HCT116 (cell line): ENCODE measurements at regions not wholly inside any gene's neighbourhood (a gene's known extent, or its start where the extent isn't known, plus 50 kb on each side); places are given as distances from the start of the nearest gene placed in this dataset.

Source experiments
- ATAC-seq: fragments of 200-7000 bp; cut with Tn5 transposase; 2 replicates; pipeline ENCODE4 v1.9.1; 2020; ENCODE audit warnings: mild to moderate bottlenecking, moderate library complexity
- BruUV-seq: library from RNA; stranded (reverse); fragments of 400-500 nt; replicated peaks from 2 replicates; lab custom pipeline; 2021; lab: Mats Ljungman, UMichigan
- CTCF ChIA-PET: fragments of 300-600 bp; sonication (Branson Sonifier 250); formaldehyde crosslinking; loops from one replicate; lab custom pipeline; 2021; ENCODE audit warnings: antibody characterized with exemption; lab: Charles Lee
- POLR2A ChIA-PET: fragments of 300-600, 350-600 bp; sonication (Branson Sonifier 250); formaldehyde crosslinking; loops from one replicate; lab custom pipeline; 2021; ENCODE audit warnings: antibody characterized with exemption; lab: Charles Lee
- RAD21 ChIA-PET, 2 experiments: fragments of 300-600 bp; sonication (Branson Sonifier 250); formaldehyde crosslinking; loops; one replicate each; lab custom pipeline; 2023; ENCODE audit warnings: low total read pairs in 2 of 2; ENCODE audit not compliant: uncharacterized antibody in 2 of 2, unreplicated experiment in 2 of 2, low non-redundant PET in 1 of 2; lab: Charles Lee
- DNase-seq: peaks from one replicate; pipeline ENCODE4 v3.0.0-alpha.2; 2010; ENCODE audit warnings: low read depth, low spot score
- H2AFZ ChIP-seq: fragments of 200-600 bp; shearing (Covaris generic), sonication (generic); 2 replicates; pipeline ENCODE4 v1.6.1; 2017; ENCODE audit warnings: low read depth, mixed run types, mixed read lengths, antibody characterized with exemption, low read length; ENCODE audit not compliant: poor library complexity, severe bottlenecking
- H3K27ac ChIP-seq: 2 replicates; pipeline ENCODE4 v1.5.1; 2012; ENCODE audit warnings: low read depth, low read length
- H3K27me3 ChIP-seq: fragments of 200-600 bp; sonication (generic); 2 replicates; pipeline ENCODE4 v1.6.1; 2016; ENCODE audit warnings: mixed run types, low read length, mixed read lengths; ENCODE audit not compliant: insufficient read depth
- H3K36me3 ChIP-seq, 2 experiments: fragments of 200-500 bp in 1 of 2; fragments of 200-600 bp in 1 of 2; sonication (Bioruptor generic) in 1 of 2; sonication (generic) in 1 of 2; 2 replicates each; pipeline versions ENCODE4 v1.5.1 to v1.6.1; 2014 to 2016; ENCODE audit warnings: low read length in 2 of 2, inconsistent platforms in 1 of 2, mixed read lengths in 1 of 2, mixed run types in 1 of 2; ENCODE audit not compliant: insufficient read depth in 2 of 2, control insufficient read depth in 1 of 2
- H3K4me1 ChIP-seq, 2 experiments: fragments of 200-600 bp in 1 of 2; sonication (generic) in 1 of 2; 2 replicates each; pipeline versions ENCODE4 v1.5.1 to v1.6.1; 2012 to 2017; ENCODE audit warnings: low read length in 2 of 2, inconsistent platforms in 1 of 2, mild to moderate bottlenecking in 1 of 2, mixed read lengths in 1 of 2, mixed run types in 1 of 2, moderate library complexity in 1 of 2; ENCODE audit not compliant: insufficient read depth in 2 of 2, control insufficient read depth in 1 of 2
- H3K4me2 ChIP-seq: fragments of 200-600 bp; sonication (generic); 2 replicates; pipeline ENCODE4 v1.6.1; 2017; ENCODE audit warnings: mixed run types, low read length, mixed read lengths
- H3K4me3 ChIP-seq, 2 experiments: fragments of 200-600 bp in 1 of 2; sonication (generic) in 1 of 2; replicated peaks in 1 of 2; 2 replicates each; pipeline ENCODE4 v1.5.1; 2011 to 2016; ENCODE audit warnings: low read length in 2 of 2, control low read depth in 1 of 2, low read depth in 1 of 2, mild to moderate bottlenecking in 1 of 2, mixed read lengths in 1 of 2, mixed run types in 1 of 2
- H3K79me2 ChIP-seq: fragments of 200-600 bp; sonication (generic); 2 replicates; pipeline ENCODE4 v1.6.1; 2017; ENCODE audit warnings: mild to moderate bottlenecking, mixed run types, low read length, moderate library complexity, mixed read lengths; ENCODE audit not compliant: insufficient read depth
- H3K9ac ChIP-seq: fragments of 200-600 bp; sonication (generic); 2 replicates; pipeline ENCODE4 v1.6.1; 2016; ENCODE audit warnings: low read length, mixed read lengths
- H3K9me2 ChIP-seq: fragments of 200-600 bp; sonication (generic), shearing (Covaris generic); 2 replicates; pipeline ENCODE4 v1.6.1; 2017; ENCODE audit warnings: mixed run types, mild to moderate bottlenecking, moderate library complexity; ENCODE audit not compliant: insufficient read depth
- H3K9me3 ChIP-seq, 2 experiments: fragments of 200-500 bp in 1 of 2; fragments of 200-600 bp in 1 of 2; sonication (Bioruptor generic) in 1 of 2; sonication (generic) in 1 of 2; 2 replicates each; pipeline ENCODE4 v1.6.1; 2014 to 2017; ENCODE audit warnings: low read length in 2 of 2, mixed read lengths in 2 of 2, inconsistent platforms in 1 of 2, low read depth in 1 of 2, mild to moderate bottlenecking in 1 of 2, mixed run types in 1 of 2, moderate library complexity in 1 of 2; ENCODE audit not compliant: control insufficient read depth in 1 of 2, insufficient read depth in 1 of 2
- H4K20me1 ChIP-seq: fragments of 200-600 bp; sonication (generic), shearing (Covaris generic); 2 replicates; pipeline ENCODE4 v1.6.1; 2017; ENCODE audit warnings: mixed run types, mild to moderate bottlenecking, moderate library complexity; ENCODE audit not compliant: insufficient read depth
- CBX3 ChIP-seq: IDR thresholded peaks from 2 replicates; pipeline ENCODE4 v1.6.1; 2012; ENCODE audit warnings: low read depth
- CEBPB ChIP-seq: IDR thresholded peaks from 2 replicates; pipeline ENCODE4 v1.6.1; 2012; ENCODE audit warnings: low read depth
- EGR1 ChIP-seq: IDR thresholded peaks from 2 replicates; pipeline ENCODE4 v1.6.1; 2012; ENCODE audit warnings: low read depth
- ELF1 ChIP-seq: IDR thresholded peaks from 2 replicates; pipeline ENCODE4 v1.6.1; 2012; ENCODE audit warnings: low read depth, borderline replicate concordance
- EZH2 ChIP-seq: fragments of 200-600 bp; sonication (generic); IDR thresholded peaks from 2 replicates; pipeline ENCODE4 v1.6.1; 2017; ENCODE audit warnings: antibody characterized with exemption, mixed run types
- EZH2phosphoT487 ChIP-seq: fragments of 200-600 bp; IDR thresholded peaks from 2 replicates; pipeline ENCODE4 v1.6.1; 2018; ENCODE audit warnings: antibody characterized with exemption, borderline replicate concordance
- FOSL1 ChIP-seq: IDR thresholded peaks from 2 replicates; pipeline ENCODE4 v1.6.1; 2012; ENCODE audit warnings: low read depth
- POLR2A ChIP-seq: IDR thresholded peaks from 2 replicates; pipeline ENCODE4 v1.7.0; 2011; ENCODE audit warnings: borderline replicate concordance; ENCODE audit not compliant: insufficient read depth, insufficient read length; ENCODE audit errors: extremely low read depth
- POLR2AphosphoS5 ChIP-seq: IDR thresholded peaks from 2 replicates; pipeline ENCODE4 v1.6.1; 2011; ENCODE audit warnings: mild to moderate bottlenecking, low read depth, low read length, moderate library complexity
- RAD21 ChIP-seq: IDR thresholded peaks from 2 replicates; pipeline ENCODE4 v1.6.1; 2012; ENCODE audit warnings: low read depth, mild to moderate bottlenecking
- SIN3A ChIP-seq: IDR thresholded peaks from 2 replicates; pipeline ENCODE4 v1.6.1; 2012; ENCODE audit warnings: low read depth
- SP1 ChIP-seq: IDR thresholded peaks from 2 replicates; pipeline ENCODE4 v1.6.1; 2012; ENCODE audit warnings: low read depth
- SRF ChIP-seq: IDR thresholded peaks from 2 replicates; pipeline ENCODE4 v1.6.1; 2012; ENCODE audit warnings: low read depth
- TCF7L2 ChIP-seq: IDR thresholded peaks from 2 replicates; pipeline ENCODE4 v1.7.0; 2011; ENCODE audit warnings: borderline replicate concordance, inconsistent platforms; ENCODE audit not compliant: insufficient read depth, insufficient read length; ENCODE audit errors: extremely low read depth
- YY1 ChIP-seq: IDR thresholded peaks from 2 replicates; pipeline ENCODE4 v1.6.1; 2011; ENCODE audit warnings: low read length, low read depth, moderate library complexity, mild to moderate bottlenecking; ENCODE audit not compliant: insufficient replicate concordance; ENCODE audit errors: extremely low read depth
- ZFX ChIP-seq: fragments of 450-650 bp; IDR thresholded peaks from 2 replicates; pipeline ENCODE4 v1.6.1; 2017
- intact Hi-C: fragments of 100-400 bp; cut with micrococcal nuclease; formaldehyde crosslinking; loops from 2 replicates; pipeline ENCODE4 v1.10.0; 2022
- TF ChIP-seq, protein P1 (sequence below): IDR thresholded peaks from 2 replicates; pipeline ENCODE4 v1.6.1; 2012
- TF ChIP-seq, protein P2 (sequence below): IDR thresholded peaks from 2 replicates; pipeline ENCODE4 v1.6.1; 2012
- TF ChIP-seq, protein P3 (sequence below): IDR thresholded peaks from 2 replicates; pipeline ENCODE4 v1.6.1; 2011; ENCODE audit warnings: mild to moderate bottlenecking, low read length, moderate library complexity; ENCODE audit not compliant: insufficient replicate concordance; ENCODE audit errors: extremely low read depth

DNA sequence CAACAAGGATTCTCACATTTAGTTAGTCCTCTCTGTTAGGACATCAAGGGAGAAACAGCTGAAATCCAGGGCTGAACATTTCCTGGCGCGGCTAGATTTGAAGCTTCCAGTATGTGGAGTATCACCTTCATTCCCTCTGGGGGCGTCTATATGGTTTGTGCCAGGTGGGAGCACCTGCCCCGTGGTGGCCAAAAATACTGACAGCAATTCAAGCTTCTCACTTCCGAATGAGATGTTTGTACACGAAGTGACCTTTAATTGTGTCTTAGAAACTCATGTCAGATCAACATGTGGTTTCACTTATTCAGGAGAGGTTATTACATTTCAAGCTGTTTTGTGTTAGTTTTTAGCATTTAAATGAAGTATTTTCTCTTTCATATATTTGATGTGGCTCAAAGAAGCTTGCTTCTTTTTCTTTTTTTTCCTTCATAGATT lies 67.3 kb upstream of the ZNF217 start:
- CTCF ChIA-PET, result no interaction called here
- ATAC-seq, result 0 out of 2 replicates have a peak, but pooled peaks have one; percentile 25
- H3K4me1 ChIP-seq, result peaks cover 3 to 24% of the 10 kb centered on the region in 2 experiments; a peak in 3 of 4 replicates

DNA sequence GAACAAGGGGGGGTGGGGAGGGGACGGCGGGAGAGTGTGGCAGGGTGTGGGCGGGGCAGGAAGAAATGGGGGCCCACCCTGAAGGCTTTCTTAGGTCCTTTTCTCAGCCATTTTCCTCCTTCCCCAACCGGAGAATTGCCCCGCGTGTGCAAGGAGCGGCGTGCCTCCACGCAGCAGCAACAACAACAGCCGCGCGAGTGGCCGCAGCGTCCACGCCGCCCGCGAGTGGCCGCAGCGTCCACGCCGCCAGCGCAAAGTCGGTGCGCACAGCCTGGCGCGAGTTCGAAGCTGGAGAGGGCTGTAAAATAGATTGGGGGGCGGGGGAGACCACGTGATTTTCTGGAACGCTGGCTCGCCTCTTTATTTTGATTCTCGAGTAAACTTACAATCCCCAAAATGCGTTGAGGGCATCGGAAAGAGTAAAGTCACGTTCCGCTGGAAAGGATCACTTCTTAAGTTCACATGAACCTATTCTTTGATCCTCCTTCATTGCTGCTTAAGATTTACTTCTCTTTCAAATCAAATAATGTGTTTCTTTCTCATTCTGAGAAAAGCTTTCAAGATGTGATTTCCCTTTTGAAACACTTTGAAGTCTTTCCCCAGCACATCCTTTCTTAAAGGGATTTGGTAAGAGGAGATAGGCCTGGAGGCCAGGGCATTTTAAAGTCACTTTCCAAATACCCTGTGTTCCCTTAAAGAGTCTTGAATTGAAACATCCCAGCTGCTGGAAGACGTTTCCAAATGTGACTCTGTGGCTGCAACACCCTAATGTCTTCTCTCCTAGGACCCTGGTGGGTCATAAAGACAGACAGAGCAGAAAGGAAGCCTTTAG lies 66.7 kb upstream of the ZNF217 start:
- RAD21 ChIA-PET, result no interaction called here
- Histone ChIP-seq H3K9ac (no peak overlapping the region), H3K27ac (no peak overlapping the region), H3K4me3 (no peak overlapping the region), H3K36me3 (no peaks in the 10 kb centered on the region), H4K20me1 (no peaks in the 10 kb centered on the region), H3K9me2 (no peaks in the 10 kb centered on the region), H3K4me1 (peaks cover 3 to 24% of the 10 kb centered on the region in 2 experiments; a peak in 3 of 4 replicates), H3K27me3 (no peaks in the 10 kb centered on the region), H3K4me2 (no peak overlapping the region), H3K9me3 (no peaks in the 10 kb centered on the region), H3K79me2 (no peaks in the 10 kb centered on the region), H2AFZ (peak overlapping the region; percentile 77)
- CTCF ChIA-PET, result no interaction called here
- intact Hi-C loops, result no loop called here
- POLR2A ChIA-PET, result no interaction called here
- BruUV-seq, result no TSS peak
- DNase-seq (no peak), ATAC-seq (no peak)
- TF ChIP-seq YY1 (no peak), FOSL1 (no peak), ZFX (no peak), TCF7L2 (no peak), RAD21 (no peak), EZH2phosphoT487 (no peak), CBX3 (no peak), POLR2AphosphoS5 (no peak), SP1 (no peak), EGR1 (no peak), SIN3A (no peak), POLR2A (no peak), ELF1 (no peak), SRF (no peak), CEBPB (no peak)
- TF ChIP-seq, protein P1, sequence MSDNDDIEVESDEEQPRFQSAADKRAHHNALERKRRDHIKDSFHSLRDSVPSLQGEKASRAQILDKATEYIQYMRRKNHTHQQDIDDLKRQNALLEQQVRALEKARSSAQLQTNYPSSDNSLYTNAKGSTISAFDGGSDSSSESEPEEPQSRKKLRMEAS, result no peak
- TF ChIP-seq, protein P2, sequence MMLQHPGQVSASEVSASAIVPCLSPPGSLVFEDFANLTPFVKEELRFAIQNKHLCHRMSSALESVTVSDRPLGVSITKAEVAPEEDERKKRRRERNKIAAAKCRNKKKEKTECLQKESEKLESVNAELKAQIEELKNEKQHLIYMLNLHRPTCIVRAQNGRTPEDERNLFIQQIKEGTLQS, result no peak
- TF ChIP-seq, protein P3, sequence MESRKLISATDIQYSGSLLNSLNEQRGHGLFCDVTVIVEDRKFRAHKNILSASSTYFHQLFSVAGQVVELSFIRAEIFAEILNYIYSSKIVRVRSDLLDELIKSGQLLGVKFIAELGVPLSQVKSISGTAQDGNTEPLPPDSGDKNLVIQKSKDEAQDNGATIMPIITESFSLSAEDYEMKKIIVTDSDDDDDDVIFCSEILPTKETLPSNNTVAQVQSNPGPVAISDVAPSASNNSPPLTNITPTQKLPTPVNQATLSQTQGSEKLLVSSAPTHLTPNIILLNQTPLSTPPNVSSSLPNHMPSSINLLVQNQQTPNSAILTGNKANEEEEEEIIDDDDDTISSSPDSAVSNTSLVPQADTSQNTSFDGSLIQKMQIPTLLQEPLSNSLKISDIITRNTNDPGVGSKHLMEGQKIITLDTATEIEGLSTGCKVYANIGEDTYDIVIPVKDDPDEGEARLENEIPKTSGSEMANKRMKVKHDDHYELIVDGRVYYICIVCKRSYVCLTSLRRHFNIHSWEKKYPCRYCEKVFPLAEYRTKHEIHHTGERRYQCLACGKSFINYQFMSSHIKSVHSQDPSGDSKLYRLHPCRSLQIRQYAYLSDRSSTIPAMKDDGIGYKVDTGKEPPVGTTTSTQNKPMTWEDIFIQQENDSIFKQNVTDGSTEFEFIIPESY, result no peak

More for the DNA sequence above, 67.3 kb upstream of the ZNF217 start:
- DNase-seq, result no peak
- H3K79me2 ChIP-seq, result no peaks in the 10 kb centered on the region
- no peaks in the 10 kb centered on the region for H3K9me3 ChIP-seq
- ChIA-PET RAD21 (no interaction called here), POLR2A (no interaction called here)
- no peaks in the 10 kb centered on the region for H3K9me2 ChIP-seq
- no TSS peak for BruUV-seq
- no peaks in the 10 kb centered on the region for H4K20me1 ChIP-seq
- H3K36me3 ChIP-seq, result no peaks in the 10 kb centered on the region
- no peak overlapping the region for H3K4me2 ChIP-seq
- TF ChIP-seq TCF7L2 (no peak), EZH2 (no peak)
- TF ChIP-seq, protein P2, result no peak
- H3K4me3 ChIP-seq, result no peak overlapping the region
- H3K27ac ChIP-seq, result no peak overlapping the region
- H3K27me3 ChIP-seq, result no peaks in the 10 kb centered on the region
- no peak overlapping the region for H3K9ac ChIP-seq
- H2AFZ ChIP-seq, result peak overlapping the region; percentile 77
- intact Hi-C loops, result no loop called here
